A549 (cell line): ENCODE measurements at regions not wholly inside any gene's neighbourhood (a gene's known extent, or its start where the extent isn't known, plus 50 kb on each side); places are given as distances from the start of the nearest gene placed in this dataset.

Experiments
- CHD4 ChIP-seq: fragments of 200-600 bp; sonication (generic); IDR thresholded peaks from 2 replicates; pipeline ENCODE4 v1.6.1; 2016; ENCODE audit warnings: antibody characterized with exemption, mild to moderate bottlenecking, borderline replicate concordance
- EP300 ChIP-seq, 2 experiments: fragments of >200 bp; sonication (Bioruptor Twin); formaldehyde crosslinking; IDR thresholded peaks; 2 replicates in 1 of 2; 3 replicates in 1 of 2; pipeline ENCODE4 v1.6.1; 2016 to 2017
- MAFK ChIP-seq: fragments of 450-650 bp; IDR thresholded peaks from 2 replicates; pipeline ENCODE4 v1.6.1; 2014; ENCODE audit not compliant: partially characterized antibody
- NR3C1 ChIP-seq: fragments of >200 bp; sonication (Bioruptor Twin); formaldehyde crosslinking; IDR thresholded peaks from 3 replicates; pipeline ENCODE4 v1.6.1; 2017
- POLR2A ChIP-seq: IDR thresholded peaks from 2 replicates; pipeline ENCODE4 v1.6.1; 2012; ENCODE audit warnings: mild to moderate bottlenecking, low read length
- RAD21 ChIP-seq, 2 experiments: fragments of >200 bp in 1 of 2; sonication (Bioruptor Twin) in 1 of 2; formaldehyde crosslinking in 1 of 2; IDR thresholded peaks in 1 of 2; conservative IDR thresholded peaks in 1 of 2; 2 replicates in 1 of 2; 3 replicates in 1 of 2; pipeline ENCODE4 v1.6.1; 2012 to 2018; ENCODE audit warnings: inconsistent platforms in 1 of 2
- TF ChIP-seq, protein P1 (sequence below): fragments of >200 bp; sonication (Bioruptor Twin); formaldehyde crosslinking; IDR thresholded peaks from 3 replicates; pipeline ENCODE4 v1.5.1; 2016

DNA sequence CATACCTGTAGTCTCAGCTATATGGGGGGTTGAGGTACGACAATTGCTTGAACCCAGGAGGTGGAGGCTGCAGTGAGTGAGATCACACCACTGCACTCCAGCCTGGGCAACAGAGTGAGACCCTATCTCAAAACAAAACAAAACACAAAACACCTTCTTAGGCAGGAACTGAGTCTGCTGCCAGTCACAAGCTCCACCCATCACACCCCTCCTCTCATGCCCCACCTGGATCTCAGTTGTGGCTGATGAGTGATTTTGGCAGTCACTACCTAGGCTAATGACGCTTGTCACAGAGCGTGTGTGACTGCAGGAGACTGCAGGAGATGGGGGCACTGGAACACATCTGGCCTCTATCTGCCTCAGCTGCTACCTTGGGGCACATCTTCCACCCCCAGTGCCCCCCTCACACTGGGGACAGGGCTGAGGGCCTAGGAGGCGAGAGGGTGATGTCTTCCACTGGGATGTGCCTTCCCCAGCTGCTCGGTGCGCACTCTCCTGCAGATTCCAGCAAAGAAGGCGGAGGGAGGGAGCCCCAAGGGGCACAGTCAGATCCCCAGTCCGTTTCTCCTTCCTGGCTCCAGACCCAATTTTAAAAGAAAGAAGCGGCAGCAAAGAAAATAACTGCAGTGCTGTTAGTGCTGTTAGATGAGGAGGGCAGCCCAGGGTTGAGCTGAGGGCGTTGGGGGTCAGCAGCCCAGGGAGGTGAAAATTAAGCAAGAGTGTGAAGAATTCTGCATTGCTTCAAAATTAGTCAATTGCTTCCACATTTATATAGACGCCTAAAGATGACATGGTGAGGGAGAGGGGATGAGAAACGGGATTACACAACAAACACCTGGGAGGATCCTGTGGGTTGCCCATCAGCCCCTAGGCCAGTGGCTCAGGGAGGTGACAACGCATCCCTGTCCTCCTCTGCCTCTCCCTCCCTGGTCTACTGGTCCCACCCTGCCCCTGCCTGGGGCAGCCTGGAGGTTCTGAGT is 143.6 kb upstream of the HAAO start:
- no peak for TF ChIP-seq POLR2A
- no peak for TF ChIP-seq RAD21 (conservative IDR thresholded peaks at IDR 0.05 in 1 of 2, IDR thresholded peaks at IDR 0.05 in 1 of 2)
- TF ChIP-seq NR3C1 = no peak
- TF ChIP-seq, protein P1, sequence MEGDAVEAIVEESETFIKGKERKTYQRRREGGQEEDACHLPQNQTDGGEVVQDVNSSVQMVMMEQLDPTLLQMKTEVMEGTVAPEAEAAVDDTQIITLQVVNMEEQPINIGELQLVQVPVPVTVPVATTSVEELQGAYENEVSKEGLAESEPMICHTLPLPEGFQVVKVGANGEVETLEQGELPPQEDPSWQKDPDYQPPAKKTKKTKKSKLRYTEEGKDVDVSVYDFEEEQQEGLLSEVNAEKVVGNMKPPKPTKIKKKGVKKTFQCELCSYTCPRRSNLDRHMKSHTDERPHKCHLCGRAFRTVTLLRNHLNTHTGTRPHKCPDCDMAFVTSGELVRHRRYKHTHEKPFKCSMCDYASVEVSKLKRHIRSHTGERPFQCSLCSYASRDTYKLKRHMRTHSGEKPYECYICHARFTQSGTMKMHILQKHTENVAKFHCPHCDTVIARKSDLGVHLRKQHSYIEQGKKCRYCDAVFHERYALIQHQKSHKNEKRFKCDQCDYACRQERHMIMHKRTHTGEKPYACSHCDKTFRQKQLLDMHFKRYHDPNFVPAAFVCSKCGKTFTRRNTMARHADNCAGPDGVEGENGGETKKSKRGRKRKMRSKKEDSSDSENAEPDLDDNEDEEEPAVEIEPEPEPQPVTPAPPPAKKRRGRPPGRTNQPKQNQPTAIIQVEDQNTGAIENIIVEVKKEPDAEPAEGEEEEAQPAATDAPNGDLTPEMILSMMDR = no peak
- no peak for TF ChIP-seq EP300 (IDR thresholded peaks at IDR 0.05)
- no peak for TF ChIP-seq MAFK
- TF ChIP-seq CHD4 = no peak
